ENCODE measurements at regions not wholly inside any gene's neighbourhood (a gene's known extent, or its start where the extent isn't known, plus 50 kb on each side); places are given as distances from the start of the nearest gene placed in this dataset.
"Not testable (repeated sequence)": the region's sequence is repeated elsewhere in the genome, so short reads cannot be mapped to it uniquely, and the experiment has no call there.

GRCh38 chr13:80497978-80498377, 157.1 kb upstream of the SPRY2 start:
- H3K27ac ChIP-seq: no peak overlapping the region
- H3K27me3 ChIP-seq: no peaks in the 10 kb centered on the region
- no peaks in the 10 kb centered on the region for H3K4me1 ChIP-seq

DNA sequence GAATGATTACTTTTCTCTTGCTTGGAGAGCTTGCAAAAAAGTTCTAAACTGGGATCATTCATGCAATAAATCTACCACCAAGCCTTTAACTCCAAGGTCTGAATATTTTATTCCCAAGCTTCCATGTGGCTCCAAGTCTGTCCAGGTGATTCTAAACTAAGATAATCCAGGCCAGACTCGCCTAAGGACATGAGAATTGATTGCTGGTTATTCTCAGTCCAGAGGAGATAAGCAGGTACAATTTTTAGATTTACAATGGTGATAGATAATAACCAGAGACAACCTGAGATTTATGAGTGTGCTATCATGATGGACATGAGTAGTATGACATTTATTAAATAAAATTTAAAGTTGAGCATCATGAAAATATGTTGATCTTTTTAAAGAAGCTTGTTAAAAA, 156.5 kb upstream of the SPRY2 start:
- DNase-seq: no peak
- Histone ChIP-seq H3K4me1 (no peaks in the 10 kb centered on the region), H3K4me3 (no peak overlapping the region), H3K9me3 (replicated peaks) (no peaks in the 10 kb centered on the region; the same call in 1 of the 2 replicates), H3K27me3 (no peaks in the 10 kb centered on the region), H3K36me3 (no peaks in the 10 kb centered on the region), H3K27ac (no peak overlapping the region)

More at GRCh38 chr13:80497978-80498377, 157.1 kb upstream of the SPRY2 start:
- Histone ChIP-seq H3K36me3 (no peaks in the 10 kb centered on the region), H3K4me3 (no peak overlapping the region), H3K9me3 (replicated peaks) (no peaks in the 10 kb centered on the region; the same call in 1 of the 2 replicates)
- no peak for DNase-seq

DNA sequence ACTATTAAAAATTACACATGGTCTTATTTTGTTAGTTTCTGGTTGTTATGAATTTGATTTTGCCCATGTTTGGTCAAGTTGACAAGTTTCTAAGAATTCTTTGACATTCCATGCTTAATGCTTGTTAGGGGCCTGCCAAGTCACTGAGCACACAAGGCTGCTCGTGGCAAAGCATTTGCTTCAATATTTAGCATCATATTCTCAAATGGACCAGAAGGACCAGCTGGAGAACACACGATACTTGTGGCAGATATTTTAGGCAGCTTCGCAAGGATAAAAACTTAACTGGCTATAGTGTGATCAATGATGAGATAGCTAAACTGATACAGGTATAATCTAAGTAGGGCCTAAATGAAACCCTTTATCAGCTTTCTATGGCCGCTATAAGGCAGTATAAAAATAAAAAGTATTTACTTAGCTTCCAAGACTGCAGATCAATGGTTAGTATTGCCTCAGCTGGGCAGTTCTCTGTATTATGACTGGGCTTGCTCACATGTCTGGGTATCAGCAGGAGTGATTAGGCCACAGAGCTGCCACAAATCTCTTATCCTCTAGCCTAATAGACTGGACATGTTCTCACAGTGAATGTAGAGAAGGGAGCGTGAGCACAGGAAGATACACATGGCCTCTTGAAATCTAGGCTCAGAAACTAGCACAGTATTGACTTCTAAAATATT, 155.9 kb upstream of the SPRY2 start:
- DNase-seq: no peak

DNA sequence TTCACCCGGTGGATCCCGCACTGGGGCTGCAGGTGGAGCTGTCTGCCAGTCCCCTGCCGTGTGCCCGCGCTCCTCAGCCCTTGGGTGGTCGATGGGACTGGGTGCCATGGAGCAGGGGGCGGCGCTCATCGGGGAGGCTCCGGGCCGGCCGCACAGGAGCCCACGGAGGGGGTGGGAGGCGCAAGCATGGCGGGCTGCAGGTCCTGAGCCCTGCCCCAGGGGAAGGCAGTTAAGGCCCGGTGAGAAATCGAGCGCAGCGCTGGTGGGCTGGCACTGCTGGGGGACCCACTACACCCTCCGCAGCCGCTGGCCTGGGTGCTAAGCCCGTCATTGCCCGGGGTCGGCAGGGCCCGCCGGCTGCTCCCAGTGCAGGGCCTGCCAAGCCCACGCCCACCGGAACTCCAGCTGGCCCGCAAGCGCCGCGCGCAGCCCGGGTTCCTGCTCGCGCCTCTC, 149.6 kb upstream of the SPRY2 start:
- not testable (repeated sequence) for H3K4me3 ChIP-seq; H3K36me3 ChIP-seq; H3K9me3 ChIP-seq (replicated peaks); H3K27me3 ChIP-seq; H3K27ac ChIP-seq; DNase-seq; H3K4me1 ChIP-seq

More for the DNA sequence above, 155.9 kb upstream of the SPRY2 start:
- Histone ChIP-seq H3K27ac (no peak overlapping the region), H3K27me3 (no peaks in the 10 kb centered on the region), H3K4me1 (no peaks in the 10 kb centered on the region), H3K4me3 (no peak overlapping the region), H3K9me3 (replicated peaks) (no peaks in the 10 kb centered on the region; the same call in 1 of the 2 replicates), H3K36me3 (no peaks in the 10 kb centered on the region)

- Histone ChIP-seq H3K27me3 (no peaks in the 10 kb centered on the region), H3K9me3 (replicated peaks) (no peaks in the 10 kb centered on the region)
These were observed 145.5 kb upstream of the SPRY2 start for GRCh38 chr13:80486402-80486801.

DNA sequence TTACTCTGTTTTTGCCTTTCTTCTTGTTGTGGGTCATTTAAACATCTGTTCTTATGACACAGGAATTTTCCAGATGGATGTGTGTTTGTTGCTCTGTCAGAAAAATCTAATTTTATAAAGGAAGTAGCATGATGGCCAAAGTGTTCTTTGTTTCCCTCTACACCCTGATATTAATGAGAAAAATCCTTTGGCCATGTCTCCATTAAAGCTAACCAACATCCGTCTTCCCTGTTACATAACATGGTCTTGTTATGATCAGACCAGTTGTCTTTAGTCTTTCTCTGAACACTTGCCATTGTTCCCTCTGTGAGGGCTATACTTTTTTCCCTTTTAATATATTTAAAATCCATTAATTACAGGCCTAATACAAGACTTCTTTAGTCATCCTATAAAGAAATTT, 142.2 kb upstream of the SPRY2 start:
- no peak for DNase-seq
- H3K4me3 ChIP-seq: no peak overlapping the region
- H3K27ac ChIP-seq: no peak overlapping the region
- H3K4me1 ChIP-seq: no peaks in the 10 kb centered on the region
- H3K27me3 ChIP-seq: no peaks in the 10 kb centered on the region
- H3K9me3 ChIP-seq (replicated peaks): no peaks in the 10 kb centered on the region
- no peaks in the 10 kb centered on the region for H3K36me3 ChIP-seq

More at GRCh38 chr13:80486402-80486801, 145.5 kb upstream of the SPRY2 start:
- Histone ChIP-seq H3K36me3 (no peaks in the 10 kb centered on the region), H3K4me1 (no peaks in the 10 kb centered on the region), H3K27ac (no peak overlapping the region), H3K4me3 (no peak overlapping the region)
- no peak for DNase-seq

DNA sequence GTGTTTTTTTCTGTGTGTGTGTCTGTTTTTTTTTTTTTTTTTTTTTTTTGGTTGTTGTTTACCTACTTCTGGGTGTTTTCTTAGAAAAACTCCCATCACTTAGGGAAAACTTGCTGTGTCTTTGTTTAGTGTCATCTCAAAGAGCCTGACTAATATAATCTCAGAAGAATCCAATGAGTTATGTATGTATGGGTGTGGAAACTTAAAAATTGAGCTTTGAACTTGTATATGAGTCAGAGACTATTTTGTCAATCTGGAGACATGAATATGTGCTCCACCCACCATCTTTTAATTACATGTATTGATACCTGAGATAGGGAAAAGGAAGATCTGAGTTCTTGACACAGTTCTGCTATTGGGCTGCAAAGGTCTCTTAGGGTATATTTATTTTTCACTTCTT, 140.7 kb upstream of the SPRY2 start:
- Histone ChIP-seq H3K36me3 (no peaks in the 10 kb centered on the region), H3K27ac (no peak overlapping the region), H3K4me1 (no peaks in the 10 kb centered on the region), H3K4me3 (no peak overlapping the region), H3K27me3 (no peaks in the 10 kb centered on the region), H3K9me3 (replicated peaks) (no peaks in the 10 kb centered on the region)
- no peak for DNase-seq

GRCh38 chr13:80477661-80478443, 136.9 kb upstream of the SPRY2 start:
- no peaks in the 10 kb centered on the region for H3K36me3 ChIP-seq
- H3K4me3 ChIP-seq: no peak overlapping the region
- H3K27ac ChIP-seq: no peak overlapping the region

GRCh38 chr13:80476953-80477352, 136.0 kb upstream of the SPRY2 start:
- Histone ChIP-seq H3K4me1 (no peaks in the 10 kb centered on the region), H3K9me3 (replicated peaks) (no peaks in the 10 kb centered on the region), H3K4me3 (no peak overlapping the region), H3K27me3 (no peaks in the 10 kb centered on the region), H3K27ac (no peak overlapping the region), H3K36me3 (no peaks in the 10 kb centered on the region)
- DNase-seq: no peak

More at GRCh38 chr13:80477661-80478443, 136.9 kb upstream of the SPRY2 start:
- no peaks in the 10 kb centered on the region for H3K4me1 ChIP-seq
- DNase-seq: no peak
- no peaks in the 10 kb centered on the region for H3K9me3 ChIP-seq (replicated peaks)
- H3K27me3 ChIP-seq: no peaks in the 10 kb centered on the region

DNA sequence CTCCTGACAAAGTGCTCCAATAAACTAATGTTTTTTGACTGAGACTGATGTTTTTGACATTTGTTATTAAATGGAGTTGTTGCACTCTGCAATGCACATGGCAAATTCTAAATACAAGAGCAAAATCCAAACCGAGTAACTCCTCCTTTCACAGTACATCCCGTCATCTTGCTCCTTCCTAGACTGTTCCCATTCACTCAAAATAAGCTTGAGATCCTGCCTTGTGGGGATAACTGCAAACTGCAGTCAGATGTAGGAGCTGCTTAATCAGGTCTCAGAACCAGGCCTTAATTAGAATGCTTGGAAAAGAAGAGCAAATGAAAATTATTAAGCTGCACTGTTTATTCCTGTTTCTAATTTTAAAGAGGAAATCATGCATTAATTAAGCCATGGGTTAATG, 134.8 kb upstream of the SPRY2 start:
- no peak overlapping the region for H3K4me3 ChIP-seq
- no peaks in the 10 kb centered on the region for H3K9me3 ChIP-seq (replicated peaks)
- no peaks in the 10 kb centered on the region for H3K27me3 ChIP-seq
- no peaks in the 10 kb centered on the region for H3K4me1 ChIP-seq
- H3K27ac ChIP-seq: no peak overlapping the region
- no peak for DNase-seq
- no peaks in the 10 kb centered on the region for H3K36me3 ChIP-seq

- no peaks in the 10 kb centered on the region for H3K9me3 ChIP-seq (replicated peaks)
- no peak for DNase-seq
- H3K27me3 ChIP-seq: no peaks in the 10 kb centered on the region
- no peak overlapping the region for H3K27ac ChIP-seq
- no peaks in the 10 kb centered on the region for H3K36me3 ChIP-seq
- no peak overlapping the region for H3K4me3 ChIP-seq
- H3K4me1 ChIP-seq: peaks cover 5% of the 10 kb centered on the region; the same call in 1 of the 2 replicates
These were observed 132.8 kb upstream of the SPRY2 start for GRCh38 chr13:80473695-80474094.

- DNase-seq: no peak
These were observed 129.0 kb upstream of the SPRY2 start for GRCh38 chr13:80469853-80470381.

GRCh38 chr13:80469105-80469852, 128.4 kb upstream of the SPRY2 start:
- H3K27me3 ChIP-seq: no peaks in the 10 kb centered on the region
- H3K4me1 ChIP-seq: peaks cover 5% of the 10 kb centered on the region; the same call in 1 of the 2 replicates
- no peak overlapping the region for H3K4me3 ChIP-seq
- DNase-seq: no peak
- no peaks in the 10 kb centered on the region for H3K9me3 ChIP-seq (replicated peaks)
- H3K27ac ChIP-seq: no peak overlapping the region
- no peaks in the 10 kb centered on the region for H3K36me3 ChIP-seq

More at GRCh38 chr13:80469853-80470381, 129.0 kb upstream of the SPRY2 start:
- H3K4me3 ChIP-seq: no peak overlapping the region
- H3K9me3 ChIP-seq (replicated peaks): no peaks in the 10 kb centered on the region
- no peaks in the 10 kb centered on the region for H3K36me3 ChIP-seq
- H3K27me3 ChIP-seq: no peaks in the 10 kb centered on the region
- H3K4me1 ChIP-seq: peaks cover 5% of the 10 kb centered on the region; the same call in 1 of the 2 replicates
- H3K27ac ChIP-seq: no peak overlapping the region

- H3K36me3 ChIP-seq: no peaks in the 10 kb centered on the region
- H3K4me1 ChIP-seq: peaks cover 10% of the 10 kb centered on the region
- H3K27ac ChIP-seq: no peak overlapping the region
- no peaks in the 10 kb centered on the region for H3K27me3 ChIP-seq
- DNase-seq: no peak
- no peak overlapping the region for H3K4me3 ChIP-seq
- no peaks in the 10 kb centered on the region for H3K9me3 ChIP-seq (replicated peaks)
These were observed 124.4 kb upstream of the SPRY2 start for GRCh38 chr13:80465321-80465720.
